SIG-M5 treated with dmso at 0.1 percent for 504 hours (cell line): ENCODE measurements at regions not wholly inside any gene's neighbourhood (a gene's known extent, or its start where the extent isn't known, plus 50 kb on each side); places are given as distances from the start of the nearest gene placed in this dataset.
"Not testable (repeated sequence)": the region's sequence is repeated elsewhere in the genome, so short reads cannot be mapped to it uniquely, and the experiment has no call there.

Experiments
- DNase-seq: peaks from one replicate; lab custom pipeline; 2025; ENCODE audit not compliant: unreplicated experiment; lab: John Stamatoyannopoulos, UW

GRCh38 chr6:92427453-92427852 lies 991.9 kb downstream of the EPHA7 start:
- no peak for DNase-seq

GRCh38 chr6:92415656-92416055 lies 1003.7 kb downstream of the EPHA7 start:
- DNase-seq: no peak

- no peak for DNase-seq
Measured at GRCh38 chr6:92408350-92408749, 1011.0 kb downstream of the EPHA7 start.

GRCh38 chr6:92404281-92404680 lies 1015.1 kb downstream of the EPHA7 start:
- no peak for DNase-seq

GRCh38 chr6:92399911-92400310 lies 1019.4 kb downstream of the EPHA7 start:
- DNase-seq: no peak

GRCh38 chr6:92388706-92389105 lies 1030.7 kb downstream of the EPHA7 start:
- DNase-seq: not testable (repeated sequence)

- DNase-seq: no peak
Measured at GRCh38 chr6:92380803-92381601, 1038.4 kb downstream of the EPHA7 start.

GRCh38 chr6:92377137-92377536 lies 1042.2 kb downstream of the EPHA7 start:
- DNase-seq: no peak

GRCh38 chr6:92376691-92377090 lies 1042.7 kb downstream of the EPHA7 start:
- no peak for DNase-seq

GRCh38 chr6:92371211-92372208 lies 1047.8 kb downstream of the EPHA7 start:
- DNase-seq: no peak

GRCh38 chr6:92369309-92369708 lies 1050.0 kb downstream of the EPHA7 start:
- DNase-seq: no peak

- no peak for DNase-seq
Measured at GRCh38 chr6:92364948-92365541, 1054.3 kb downstream of the EPHA7 start.

GRCh38 chr6:92363111-92363510 lies 1056.2 kb downstream of the EPHA7 start:
- no peak for DNase-seq

- no peak for DNase-seq
Measured at GRCh38 chr6:92362404-92362803, 1057.0 kb downstream of the EPHA7 start.

- no peak for DNase-seq
Measured at GRCh38 chr6:92361990-92362389, 1057.4 kb downstream of the EPHA7 start.

- no peak for DNase-seq
Measured at GRCh38 chr6:92354270-92354829, 1065.0 kb downstream of the EPHA7 start.

- DNase-seq: no peak
Measured at GRCh38 chr6:92352130-92352529, 1067.2 kb downstream of the EPHA7 start.

GRCh38 chr6:92341201-92341600 lies 1078.2 kb downstream of the EPHA7 start:
- DNase-seq: no peak

GRCh38 chr6:92339936-92340640 lies 1079.3 kb downstream of the EPHA7 start:
- DNase-seq: no peak

- no peak for DNase-seq
Measured at GRCh38 chr6:92337571-92337970, 1081.8 kb downstream of the EPHA7 start.
